ENCODE measurements at regions not wholly inside any gene's neighbourhood (a gene's known extent, or its start where the extent isn't known, plus 50 kb on each side); places are given as distances from the start of the nearest gene placed in this dataset.

DNA sequence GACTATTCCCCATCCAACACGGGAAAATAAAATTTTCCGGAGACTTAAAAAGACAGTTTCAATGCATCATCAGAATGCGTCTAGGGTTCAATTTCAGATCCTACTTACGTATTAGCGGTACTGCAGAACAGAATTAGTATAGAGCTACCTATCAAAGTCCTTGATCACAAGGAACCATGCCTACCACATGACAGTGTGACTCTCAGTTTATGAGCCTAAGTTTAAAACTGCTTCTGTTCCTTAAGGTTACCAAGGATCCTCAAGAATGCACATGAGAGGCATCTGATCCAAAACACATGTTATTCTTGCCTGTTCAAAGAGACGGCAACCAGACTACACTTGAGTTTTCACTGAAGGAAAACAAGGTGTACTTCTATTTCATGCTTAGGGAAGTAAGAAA, 369.7 kb downstream of the EPHA4 start:
- Mint-ChIP-seq H3K27ac (no peak overlapping the region), H3K4me3 (no peak overlapping the region)
- ATAC-seq = no peak

DNA sequence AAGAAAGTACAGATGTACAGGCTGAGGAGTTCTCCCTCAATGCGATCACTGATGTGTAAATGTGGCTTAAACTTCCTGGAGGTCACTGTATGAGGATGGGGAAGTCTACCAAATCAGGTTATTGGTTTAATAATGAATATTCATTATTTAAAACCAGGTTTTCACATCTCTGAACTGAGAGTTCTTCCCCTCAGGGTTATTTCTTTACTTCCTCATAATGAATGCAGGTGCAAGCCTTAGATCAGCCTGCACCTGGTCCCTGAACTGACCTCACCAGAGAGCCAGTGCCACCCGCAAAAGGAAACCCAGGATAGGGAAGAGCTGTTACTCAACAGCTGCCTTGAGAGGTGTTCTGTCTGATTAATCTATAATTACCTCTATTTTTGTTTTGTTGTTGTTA, 369.0 kb downstream of the EPHA4 start:
- ATAC-seq (no peak), DNase-seq (ENCODE audit: low spot score in 2 of 2) (no peak)
- Mint-ChIP-seq H3K9me3 (no peaks in the 10 kb centered on the region), H3K4me1 (no peaks in the 10 kb centered on the region), H3K36me3 (no peaks in the 10 kb centered on the region), H3K27ac (no peak overlapping the region), H3K4me3 (no peak overlapping the region)

More for the DNA sequence above, 369.7 kb downstream of the EPHA4 start:
- no peaks in the 10 kb centered on the region for H3K4me1 Mint-ChIP-seq
- H3K9me3 Mint-ChIP-seq = no peaks in the 10 kb centered on the region
- no peaks in the 10 kb centered on the region for H3K36me3 Mint-ChIP-seq
- DNase-seq (ENCODE audit: low spot score in 2 of 2) = no peak

DNA sequence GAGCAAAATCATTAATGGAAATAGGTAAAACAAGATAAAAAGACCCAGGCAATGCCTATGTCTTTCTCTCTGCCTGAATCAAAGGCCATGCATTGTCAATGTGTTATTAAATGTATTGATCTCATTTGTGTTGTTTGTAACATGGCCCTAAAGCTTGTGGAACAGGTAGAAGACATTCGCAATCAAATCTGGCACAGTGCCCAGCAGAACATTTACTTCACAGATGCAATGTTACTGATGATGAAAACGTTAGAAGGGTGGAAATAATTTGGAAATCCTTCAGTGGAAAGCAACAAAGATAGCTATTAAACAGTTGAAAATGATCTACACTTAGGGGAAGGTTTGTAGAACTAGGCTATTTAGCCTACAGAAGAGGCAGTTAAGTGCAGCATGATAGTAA, 368.2 kb downstream of the EPHA4 start:
- H3K27ac Mint-ChIP-seq = no peak overlapping the region
- no peak overlapping the region for H3K4me3 Mint-ChIP-seq

DNA sequence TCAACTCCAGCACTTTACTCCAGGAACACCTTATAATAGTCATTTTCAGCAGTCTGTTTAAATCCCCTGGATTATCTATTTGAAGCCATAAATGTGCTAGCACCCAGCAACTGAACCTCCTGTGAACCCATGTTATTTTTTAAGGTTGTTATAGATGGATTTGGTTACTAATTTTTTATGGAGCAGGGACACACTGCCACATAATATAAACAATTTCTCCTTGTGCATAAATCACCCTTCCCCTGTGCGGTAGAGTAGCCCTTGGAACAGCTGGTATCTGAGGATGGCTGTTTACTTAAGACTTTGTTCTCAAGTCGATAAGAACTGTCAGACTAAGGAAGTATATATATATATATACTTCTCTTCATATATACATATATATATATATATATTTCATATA, 367.4 kb downstream of the EPHA4 start:
- Mint-ChIP-seq H3K36me3 (no peaks in the 10 kb centered on the region), H3K4me1 (no peaks in the 10 kb centered on the region), H3K9me3 (no peaks in the 10 kb centered on the region), H3K27ac (no peak overlapping the region), H3K4me3 (no peak overlapping the region)
- ATAC-seq (no peak), DNase-seq (ENCODE audit: low spot score in 2 of 2) (no peak)

More for the DNA sequence above, 368.2 kb downstream of the EPHA4 start:
- no peaks in the 10 kb centered on the region for H3K9me3 Mint-ChIP-seq
- H3K36me3 Mint-ChIP-seq = no peaks in the 10 kb centered on the region
- no peak for DNase-seq (ENCODE audit: low spot score in 2 of 2)
- no peak for ATAC-seq
- no peaks in the 10 kb centered on the region for H3K4me1 Mint-ChIP-seq

DNA sequence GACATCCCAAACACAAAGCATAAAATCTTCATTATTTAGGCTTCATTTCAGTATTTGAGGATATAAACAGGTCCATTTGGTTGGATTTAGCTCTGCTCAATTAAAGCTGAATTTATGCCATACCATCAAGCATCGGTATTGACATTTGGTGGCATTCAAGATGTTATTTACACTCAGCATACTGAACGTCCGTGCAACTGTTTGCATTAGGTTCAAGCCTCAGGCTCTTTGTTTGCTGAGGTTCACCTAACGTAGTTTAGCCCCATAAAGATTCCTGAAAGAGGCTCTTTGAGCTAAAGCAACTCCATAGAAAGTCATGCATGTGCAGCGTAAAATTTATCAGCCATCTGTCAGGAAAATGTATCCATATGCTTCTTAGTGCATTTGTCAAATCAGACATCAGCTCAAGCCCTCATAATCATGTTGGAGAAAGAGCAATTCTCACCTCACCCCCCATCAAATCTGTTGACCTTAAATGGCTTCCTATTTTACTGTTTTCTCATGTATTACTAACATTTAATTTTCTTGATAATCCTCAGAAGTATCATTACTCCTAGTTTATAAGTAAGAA, 366.9 kb downstream of the EPHA4 start:
- DNase-seq (ENCODE audit: low spot score in 2 of 2) = no peak
- Mint-ChIP-seq H3K9me3 (no peaks in the 10 kb centered on the region), H3K36me3 (no peaks in the 10 kb centered on the region), H3K27ac (no peak overlapping the region), H3K4me3 (no peak overlapping the region), H3K4me1 (no peaks in the 10 kb centered on the region)
- no peak for ATAC-seq

DNA sequence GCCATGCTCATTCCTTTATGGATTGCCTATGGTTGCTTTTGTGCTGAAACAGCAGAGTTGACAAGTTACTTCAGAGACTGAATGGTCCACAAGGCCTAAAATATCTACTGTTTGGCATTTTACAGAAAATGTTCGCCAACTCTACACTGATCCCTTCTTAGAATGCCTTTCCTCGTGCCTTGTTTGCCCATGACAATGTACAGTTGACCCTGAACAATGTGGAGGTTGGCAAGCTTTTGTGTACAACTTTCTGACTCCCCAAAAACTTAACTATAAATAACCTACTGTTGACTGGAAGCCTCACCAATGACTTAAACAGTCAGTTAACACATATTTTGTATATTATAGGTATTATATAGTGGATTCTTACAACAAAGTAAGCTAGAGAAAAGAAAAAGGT, 361.4 kb downstream of the EPHA4 start:
- H3K27ac Mint-ChIP-seq = no peak overlapping the region

DNA sequence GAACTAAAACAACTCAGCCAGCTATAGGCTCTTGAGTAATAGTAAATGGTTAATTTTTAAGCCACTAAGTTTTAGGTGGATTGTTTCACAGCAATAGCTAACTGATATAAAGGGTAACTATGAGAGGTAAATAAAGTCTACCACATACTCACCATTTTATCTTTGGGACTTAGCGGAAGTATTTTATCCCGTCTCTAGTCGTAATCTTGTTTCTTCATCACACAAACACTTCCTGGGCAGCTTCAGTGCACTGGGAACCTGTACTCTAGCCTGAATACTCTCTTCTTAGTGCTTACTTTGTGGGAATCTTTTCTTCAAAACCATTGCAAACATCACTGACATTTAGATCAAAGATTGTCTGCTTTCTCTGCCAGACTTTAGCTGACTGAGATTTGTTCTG, 360.5 kb downstream of the EPHA4 start:
- ATAC-seq (no peak), DNase-seq (ENCODE audit: low spot score in 2 of 2) (no peak)
- Mint-ChIP-seq H3K4me3 (no peak overlapping the region), H3K27ac (no peak overlapping the region), H3K36me3 (no peaks in the 10 kb centered on the region), H3K4me1 (no peaks in the 10 kb centered on the region), H3K9me3 (no peaks in the 10 kb centered on the region)

More for the DNA sequence above, 361.4 kb downstream of the EPHA4 start:
- DNase-seq (ENCODE audit: low spot score in 2 of 2) (no peak), ATAC-seq (no peak)
- Mint-ChIP-seq H3K36me3 (no peaks in the 10 kb centered on the region), H3K4me3 (no peak overlapping the region), H3K4me1 (no peaks in the 10 kb centered on the region), H3K9me3 (no peaks in the 10 kb centered on the region)

DNA sequence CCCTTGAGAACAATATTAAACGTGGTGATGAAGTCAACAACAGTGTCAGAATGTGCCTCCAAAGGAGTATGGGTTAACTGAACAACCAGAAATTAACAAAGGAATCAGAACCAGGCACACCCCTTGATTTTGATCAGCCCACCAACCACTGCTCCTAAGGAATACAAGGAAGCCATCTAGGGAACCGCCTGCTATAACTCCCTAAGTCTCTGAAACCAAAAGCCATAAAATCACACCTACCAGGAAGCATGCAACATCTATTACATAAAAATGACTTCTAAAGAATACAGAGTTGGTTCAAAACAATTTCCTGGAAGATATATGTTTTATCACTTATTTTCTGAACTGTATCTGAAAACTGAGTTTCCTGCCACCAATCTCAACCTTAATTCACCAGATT, 360.0 kb downstream of the EPHA4 start:
- Mint-ChIP-seq H3K36me3 (no peaks in the 10 kb centered on the region), H3K4me3 (no peak overlapping the region), H3K4me1 (no peaks in the 10 kb centered on the region), H3K27ac (no peak overlapping the region), H3K9me3 (no peaks in the 10 kb centered on the region)
- DNase-seq (ENCODE audit: low spot score in 2 of 2) (no peak), ATAC-seq (no peak)

DNA sequence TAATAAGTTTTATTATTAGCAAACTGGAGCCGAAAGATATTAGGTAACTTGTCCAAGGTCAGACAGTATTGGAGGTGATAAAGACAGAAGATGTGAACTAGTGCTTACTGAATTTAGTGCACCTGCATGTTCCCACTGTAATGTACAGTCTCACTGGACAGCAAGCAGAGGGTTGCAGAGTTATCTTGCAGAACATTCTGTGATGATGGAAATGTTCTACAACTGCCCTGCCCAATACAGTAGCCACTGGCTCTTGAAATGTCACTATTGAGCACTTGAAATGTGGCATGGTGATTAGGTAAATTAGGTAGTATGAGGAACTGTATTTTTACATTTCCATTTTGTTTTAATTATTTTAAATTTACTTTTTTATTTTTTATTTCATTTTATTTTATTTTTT, 356.6 kb downstream of the EPHA4 start:
- H3K4me3 Mint-ChIP-seq = no peak overlapping the region
- no peaks in the 10 kb centered on the region for H3K9me3 Mint-ChIP-seq
- no peaks in the 10 kb centered on the region for H3K36me3 Mint-ChIP-seq
- no peak overlapping the region for H3K27ac Mint-ChIP-seq
- no peak for ATAC-seq
- no peak for DNase-seq (ENCODE audit: low spot score in 2 of 2)
- no peaks in the 10 kb centered on the region for H3K4me1 Mint-ChIP-seq

DNA sequence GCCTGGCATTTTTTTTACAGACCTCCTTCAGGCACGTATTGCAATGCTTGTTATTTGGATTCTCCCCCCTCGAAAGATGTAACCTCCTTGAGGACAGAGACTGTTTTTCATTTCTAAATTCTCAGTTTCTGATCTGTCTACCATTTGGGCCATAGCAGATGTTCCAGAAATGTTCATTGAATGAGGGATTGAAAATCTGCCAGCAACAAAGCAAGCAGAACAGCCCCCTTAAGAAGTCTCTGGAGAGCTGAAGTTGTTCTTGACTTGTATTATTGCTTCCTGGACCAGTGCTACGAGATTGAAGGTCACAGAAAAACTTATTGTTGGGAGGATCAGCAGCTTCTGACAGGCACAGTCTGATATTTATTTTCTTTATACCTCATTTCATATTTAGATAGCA, 355.5 kb downstream of the EPHA4 start:
- Mint-ChIP-seq H3K9me3 (no peaks in the 10 kb centered on the region), H3K27ac (no peak overlapping the region), H3K4me3 (no peak overlapping the region), H3K36me3 (no peaks in the 10 kb centered on the region), H3K4me1 (no peaks in the 10 kb centered on the region)
- DNase-seq (ENCODE audit: low spot score in 2 of 2) (no peak), ATAC-seq (no peak)

DNA sequence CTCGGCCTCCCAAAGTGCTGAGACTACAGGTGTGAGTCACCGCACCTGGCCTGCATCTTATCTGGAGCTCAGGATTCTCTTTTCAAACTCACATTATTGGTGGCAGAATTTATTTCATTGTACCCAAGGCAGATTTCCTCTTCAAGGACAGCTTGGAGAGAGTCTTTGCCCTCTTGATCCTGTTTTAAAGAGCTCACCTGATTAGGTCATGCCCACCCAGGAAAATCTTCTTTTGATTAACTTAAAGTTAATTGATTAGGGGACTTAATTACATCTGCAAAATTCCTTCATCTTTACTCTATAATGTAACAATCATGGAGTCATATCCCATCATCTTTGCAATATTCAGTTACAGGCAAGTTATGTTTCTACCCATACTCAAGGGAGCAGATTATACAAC, 346.4 kb downstream of the EPHA4 start:
- no peak overlapping the region for H3K27ac Mint-ChIP-seq
- H3K36me3 Mint-ChIP-seq = no peaks in the 10 kb centered on the region
- H3K4me1 Mint-ChIP-seq = no peaks in the 10 kb centered on the region
- no peak for ATAC-seq
- no peaks in the 10 kb centered on the region for H3K9me3 Mint-ChIP-seq
- DNase-seq (ENCODE audit: low spot score in 2 of 2) = no peak
- no peak overlapping the region for H3K4me3 Mint-ChIP-seq

DNA sequence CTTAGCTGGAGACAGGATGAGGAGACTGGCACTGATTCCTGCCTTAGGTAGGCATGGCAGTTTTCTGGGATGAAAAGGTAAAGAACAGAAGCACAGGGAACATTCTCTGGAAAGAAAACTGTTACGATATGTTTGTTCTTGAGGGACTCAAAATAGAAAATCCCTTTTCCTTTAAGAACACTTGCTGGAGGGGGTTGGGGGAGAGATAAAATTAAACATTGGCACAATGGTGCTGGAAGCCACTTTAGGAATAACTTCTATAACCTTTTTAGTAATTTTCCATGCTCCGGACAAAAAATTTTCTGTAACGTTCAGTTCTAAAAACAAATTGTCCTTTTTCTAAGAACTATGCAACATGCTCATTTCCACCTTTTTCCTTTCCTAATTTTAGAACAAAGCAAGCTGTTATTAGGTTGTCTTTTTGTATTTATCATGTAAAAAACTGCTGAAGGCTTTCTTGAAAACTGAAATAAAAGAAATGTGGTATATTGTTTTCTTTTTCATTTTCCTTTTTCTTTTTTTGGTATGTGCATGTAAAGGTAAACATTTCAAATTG, 343.8 kb downstream of the EPHA4 start:
- Mint-ChIP-seq H3K9me3 (no peaks in the 10 kb centered on the region), H3K36me3 (no peaks in the 10 kb centered on the region), H3K27ac (no peak overlapping the region), H3K4me1 (no peaks in the 10 kb centered on the region), H3K4me3 (no peak overlapping the region)
- ATAC-seq = no peak
- DNase-seq (ENCODE audit: low spot score in 2 of 2) = no peak

DNA sequence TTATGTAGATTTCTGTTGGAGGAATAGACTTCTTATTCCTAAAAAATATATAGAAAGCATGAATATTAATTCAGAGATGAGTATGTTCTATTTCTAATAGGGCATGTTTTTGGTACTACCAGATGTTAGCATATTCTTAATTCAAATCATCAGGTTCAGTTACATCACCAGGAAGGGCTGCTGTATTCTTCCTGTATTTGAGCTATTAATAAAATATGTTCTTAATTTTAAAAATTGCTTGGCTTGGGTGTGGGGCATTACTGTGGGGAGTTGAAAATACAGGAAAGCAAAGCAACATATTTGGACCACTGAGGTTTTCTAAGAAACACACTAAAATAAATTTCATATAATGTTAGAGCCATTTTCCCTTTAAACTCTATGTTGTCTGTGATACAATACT, 343.0 kb downstream of the EPHA4 start:
- DNase-seq (ENCODE audit: low spot score in 2 of 2) (no peak), ATAC-seq (no peak)
- no peaks in the 10 kb centered on the region for H3K36me3 Mint-ChIP-seq
- H3K4me3 Mint-ChIP-seq = no peak overlapping the region
- H3K27ac Mint-ChIP-seq = no peak overlapping the region
- H3K4me1 Mint-ChIP-seq = no peaks in the 10 kb centered on the region
- H3K9me3 Mint-ChIP-seq = no peaks in the 10 kb centered on the region

DNA sequence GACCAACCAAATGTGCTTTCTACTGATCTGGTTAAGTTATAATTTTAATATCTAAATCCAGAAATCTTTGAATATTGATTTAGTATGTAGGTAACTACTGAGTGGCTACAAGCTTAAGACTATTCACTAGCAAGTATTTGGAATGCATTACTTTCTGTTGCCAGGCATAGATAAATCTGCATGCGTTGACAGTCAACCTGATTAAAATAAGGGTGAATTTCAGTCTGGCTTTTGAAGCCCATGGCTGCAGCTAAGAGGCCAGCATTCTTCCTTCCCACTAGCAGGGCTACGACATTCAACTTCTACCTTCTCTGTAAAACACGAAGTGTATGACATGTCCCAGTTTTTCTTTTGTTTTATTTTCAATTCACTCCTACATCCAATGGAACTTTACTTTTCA, 340.6 kb downstream of the EPHA4 start:
- H3K9me3 Mint-ChIP-seq = no peaks in the 10 kb centered on the region
- ATAC-seq (no peak), DNase-seq (ENCODE audit: low spot score in 2 of 2) (no peak)
- no peaks in the 10 kb centered on the region for H3K36me3 Mint-ChIP-seq
- H3K27ac Mint-ChIP-seq = no peak overlapping the region
- H3K4me3 Mint-ChIP-seq = no peak overlapping the region
- H3K4me1 Mint-ChIP-seq = no peaks in the 10 kb centered on the region

DNA sequence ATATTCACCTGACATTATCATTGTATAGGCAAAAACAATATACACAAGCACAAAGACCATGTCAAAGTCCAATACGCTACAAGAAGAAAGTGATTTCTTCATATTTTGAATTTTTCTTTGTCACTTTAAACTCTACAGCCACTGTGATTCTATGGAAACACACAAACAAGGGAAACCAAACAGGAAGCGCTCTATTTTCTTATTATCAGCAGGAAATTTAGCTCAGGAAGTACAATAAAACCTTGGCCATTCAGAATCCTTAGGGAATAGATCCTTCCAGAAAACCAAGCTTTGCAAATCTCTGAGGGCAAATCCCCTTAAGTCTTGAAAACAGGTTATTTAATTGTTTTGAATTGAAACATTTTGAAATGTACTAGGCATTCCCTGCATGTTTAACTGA, 336.2 kb downstream of the EPHA4 start:
- no peaks in the 10 kb centered on the region for H3K36me3 Mint-ChIP-seq
- ATAC-seq (no peak), DNase-seq (ENCODE audit: low spot score in 2 of 2) (no peak)
- no peak overlapping the region for H3K27ac Mint-ChIP-seq
- no peak overlapping the region for H3K4me3 Mint-ChIP-seq
- H3K9me3 Mint-ChIP-seq = no peaks in the 10 kb centered on the region
- H3K4me1 Mint-ChIP-seq = no peaks in the 10 kb centered on the region

DNA sequence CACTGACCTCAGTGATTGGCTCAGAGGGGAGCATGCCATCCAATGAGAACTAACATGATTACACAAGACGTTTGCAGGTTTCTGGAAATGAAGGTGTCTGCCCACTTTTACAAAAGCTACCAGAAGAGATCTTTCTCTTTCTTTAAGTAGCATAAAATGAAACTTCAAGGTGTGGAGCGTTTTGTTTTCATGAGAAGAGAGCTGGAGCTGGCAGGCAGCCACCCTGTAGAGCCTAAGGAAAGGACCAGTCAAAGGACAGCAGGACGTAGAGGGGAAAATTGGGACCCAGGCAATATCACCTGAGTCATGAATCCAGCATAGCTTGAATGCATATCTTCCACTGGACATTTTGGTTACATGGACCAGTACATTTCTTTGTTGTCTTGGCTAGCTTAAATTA, 331.0 kb downstream of the EPHA4 start:
- no peaks in the 10 kb centered on the region for H3K4me1 Mint-ChIP-seq
- no peak overlapping the region for H3K27ac Mint-ChIP-seq
- no peaks in the 10 kb centered on the region for H3K9me3 Mint-ChIP-seq
- DNase-seq (ENCODE audit: low spot score in 2 of 2) = no peak
- no peaks in the 10 kb centered on the region for H3K36me3 Mint-ChIP-seq
- H3K4me3 Mint-ChIP-seq = no peak overlapping the region
- ATAC-seq = no peak

DNA sequence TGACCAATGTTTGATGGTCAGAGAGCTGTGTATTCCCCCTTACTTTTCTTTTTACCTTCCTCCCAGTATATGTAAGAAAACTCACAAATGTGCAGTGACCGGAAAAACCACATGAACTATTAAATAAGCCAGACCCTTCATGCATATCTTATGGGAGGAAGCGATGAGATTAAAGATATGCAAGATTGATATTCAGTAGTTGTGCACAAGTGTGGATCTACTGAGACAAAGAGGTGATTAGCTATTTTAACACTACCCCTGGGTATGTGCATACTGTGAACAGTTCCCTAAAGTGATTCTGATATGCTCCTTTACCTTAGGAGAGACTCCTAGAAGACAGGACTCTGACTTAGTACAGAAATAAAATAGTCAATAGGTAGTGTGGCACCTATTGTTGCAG, 328.3 kb downstream of the EPHA4 start:
- H3K36me3 Mint-ChIP-seq = no peaks in the 10 kb centered on the region
- H3K4me3 Mint-ChIP-seq = no peak overlapping the region
- DNase-seq (ENCODE audit: low spot score in 2 of 2) (no peak), ATAC-seq (no peak)
- peaks cover 2% of the 10 kb centered on the region for H3K9me3 Mint-ChIP-seq
- H3K4me1 Mint-ChIP-seq = no peaks in the 10 kb centered on the region
- H3K27ac Mint-ChIP-seq = no peak overlapping the region

Data from stimulated activated effector memory CD8-positive, alpha-beta T cell treated with anti-CD3 and anti-CD28 coated beads, Interleukin-12 subunit alpha, Interleukin-12 subunit beta, amount 100 ng/mL, for 72 hours (primary cell).